OCI-LY7 (cell line): ENCODE measurements at regions not wholly inside any gene's neighbourhood (a gene's known extent, or its start where the extent isn't known, plus 50 kb on each side); places are given as distances from the start of the nearest gene placed in this dataset.

Source experiments
- EZH2phosphoT487 ChIP-seq: fragments of 200-600 bp; sonication (generic); IDR thresholded peaks from 2 replicates; pipeline ENCODE4 v1.6.1; 2018; ENCODE audit warnings: low read depth, borderline replicate concordance, mild to moderate bottlenecking, mixed run types, antibody characterized with exemption, low read length, moderate library complexity, mixed read lengths
- TF ChIP-seq, protein P1 (sequence below): fragments of 200-600 bp; sonication (generic); conservative IDR thresholded peaks from 2 replicates; pipeline ENCODE4 v1.5.1; 2014; ENCODE audit warnings: mild to moderate bottlenecking, antibody characterized with exemption, low read length, moderate library complexity, mixed read lengths

DNA sequence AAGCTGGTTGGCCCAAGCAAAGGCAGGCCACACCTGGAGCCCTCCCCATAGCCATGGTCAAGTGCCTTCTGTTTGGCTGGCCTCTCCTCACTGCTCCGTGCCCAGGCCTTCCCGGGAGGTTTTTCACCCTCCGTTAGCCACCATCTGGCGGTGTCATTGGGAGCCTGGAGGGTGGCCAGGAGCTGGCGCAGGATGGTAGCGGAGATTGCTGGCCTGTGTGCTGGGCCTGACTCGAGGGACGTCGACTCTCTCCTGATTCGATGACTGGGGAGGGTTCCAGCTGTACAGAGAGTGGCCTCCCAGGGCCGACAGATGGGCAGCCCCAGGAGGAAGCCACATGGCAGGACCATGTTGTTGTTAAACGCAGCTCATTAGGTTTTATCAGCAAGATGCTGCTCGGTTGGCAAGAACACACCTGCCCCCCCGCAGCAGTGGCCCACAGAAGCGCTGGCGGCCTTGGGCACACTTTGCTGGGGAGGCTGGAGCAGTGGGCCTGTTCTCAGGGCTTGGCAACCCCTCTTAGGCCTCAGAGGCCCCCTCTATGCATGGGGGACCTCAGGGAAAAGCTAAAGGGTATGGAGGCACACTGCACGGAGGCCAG is 64.0 kb upstream of the CACUL1 start:
- TF ChIP-seq, protein P1, sequence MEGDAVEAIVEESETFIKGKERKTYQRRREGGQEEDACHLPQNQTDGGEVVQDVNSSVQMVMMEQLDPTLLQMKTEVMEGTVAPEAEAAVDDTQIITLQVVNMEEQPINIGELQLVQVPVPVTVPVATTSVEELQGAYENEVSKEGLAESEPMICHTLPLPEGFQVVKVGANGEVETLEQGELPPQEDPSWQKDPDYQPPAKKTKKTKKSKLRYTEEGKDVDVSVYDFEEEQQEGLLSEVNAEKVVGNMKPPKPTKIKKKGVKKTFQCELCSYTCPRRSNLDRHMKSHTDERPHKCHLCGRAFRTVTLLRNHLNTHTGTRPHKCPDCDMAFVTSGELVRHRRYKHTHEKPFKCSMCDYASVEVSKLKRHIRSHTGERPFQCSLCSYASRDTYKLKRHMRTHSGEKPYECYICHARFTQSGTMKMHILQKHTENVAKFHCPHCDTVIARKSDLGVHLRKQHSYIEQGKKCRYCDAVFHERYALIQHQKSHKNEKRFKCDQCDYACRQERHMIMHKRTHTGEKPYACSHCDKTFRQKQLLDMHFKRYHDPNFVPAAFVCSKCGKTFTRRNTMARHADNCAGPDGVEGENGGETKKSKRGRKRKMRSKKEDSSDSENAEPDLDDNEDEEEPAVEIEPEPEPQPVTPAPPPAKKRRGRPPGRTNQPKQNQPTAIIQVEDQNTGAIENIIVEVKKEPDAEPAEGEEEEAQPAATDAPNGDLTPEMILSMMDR = no peak
- no peak for TF ChIP-seq EZH2phosphoT487
